T-helper 1 cell treated with Interleukin-12 subunit alpha and Interleukin-12 subunit beta and Interleukin-4 antibody, amounts not matched to agents 30 ng/mL and 1 ng/mL, for 36 hours (primary cell): ENCODE measurements at regions not wholly inside any gene's neighbourhood (a gene's known extent, or its start where the extent isn't known, plus 50 kb on each side); places are given as distances from the start of the nearest gene placed in this dataset.

Experiments
- intact Hi-C: fragments of 100-400 bp; cut with micrococcal nuclease; formaldehyde crosslinking; loops from one replicate; pipeline ENCODE4 v1.15.1; 2024

DNA sequence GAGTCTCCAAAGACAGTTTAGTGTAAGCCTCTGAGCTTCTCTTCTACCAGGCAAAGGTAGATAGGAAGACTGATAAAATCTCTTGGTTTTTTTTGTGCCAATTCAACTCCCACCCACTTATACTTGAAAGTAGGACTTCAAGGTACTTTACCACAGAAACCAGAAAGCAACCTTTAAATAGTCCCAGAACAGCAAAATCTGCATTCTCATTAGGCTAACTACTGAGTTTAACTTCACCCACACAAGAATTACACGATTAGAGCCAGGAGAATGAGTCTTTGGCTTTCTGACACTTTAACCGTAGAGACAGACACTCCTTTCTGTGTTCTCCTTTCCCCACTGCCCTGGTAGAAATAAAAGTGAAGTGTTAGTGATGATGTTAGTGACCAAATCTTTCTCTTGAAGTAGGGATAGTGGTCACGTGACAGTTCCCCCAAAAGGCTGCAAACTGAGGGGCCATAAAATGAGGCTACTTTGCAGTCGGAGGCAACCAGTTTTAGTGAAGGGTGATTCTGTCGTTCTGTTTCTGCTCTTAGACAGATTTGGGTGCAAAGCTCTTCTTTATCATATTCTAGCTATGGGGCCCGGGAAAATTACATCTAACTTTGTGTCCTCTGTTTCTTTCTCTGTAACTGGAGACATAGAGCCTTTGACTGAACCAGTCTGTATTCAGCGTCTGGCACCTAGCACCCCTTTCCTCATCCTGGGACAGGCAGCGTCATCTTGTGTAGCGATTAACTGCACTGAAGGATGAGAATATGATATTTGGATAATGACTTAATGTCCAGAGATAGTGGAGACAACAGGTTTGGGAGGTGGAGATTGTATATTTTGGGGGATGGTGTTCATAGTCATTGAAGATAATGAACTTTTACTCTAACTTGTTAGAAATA, 206.4 kb upstream of the CITED2 start:
- intact Hi-C loops = no loop called here

DNA sequence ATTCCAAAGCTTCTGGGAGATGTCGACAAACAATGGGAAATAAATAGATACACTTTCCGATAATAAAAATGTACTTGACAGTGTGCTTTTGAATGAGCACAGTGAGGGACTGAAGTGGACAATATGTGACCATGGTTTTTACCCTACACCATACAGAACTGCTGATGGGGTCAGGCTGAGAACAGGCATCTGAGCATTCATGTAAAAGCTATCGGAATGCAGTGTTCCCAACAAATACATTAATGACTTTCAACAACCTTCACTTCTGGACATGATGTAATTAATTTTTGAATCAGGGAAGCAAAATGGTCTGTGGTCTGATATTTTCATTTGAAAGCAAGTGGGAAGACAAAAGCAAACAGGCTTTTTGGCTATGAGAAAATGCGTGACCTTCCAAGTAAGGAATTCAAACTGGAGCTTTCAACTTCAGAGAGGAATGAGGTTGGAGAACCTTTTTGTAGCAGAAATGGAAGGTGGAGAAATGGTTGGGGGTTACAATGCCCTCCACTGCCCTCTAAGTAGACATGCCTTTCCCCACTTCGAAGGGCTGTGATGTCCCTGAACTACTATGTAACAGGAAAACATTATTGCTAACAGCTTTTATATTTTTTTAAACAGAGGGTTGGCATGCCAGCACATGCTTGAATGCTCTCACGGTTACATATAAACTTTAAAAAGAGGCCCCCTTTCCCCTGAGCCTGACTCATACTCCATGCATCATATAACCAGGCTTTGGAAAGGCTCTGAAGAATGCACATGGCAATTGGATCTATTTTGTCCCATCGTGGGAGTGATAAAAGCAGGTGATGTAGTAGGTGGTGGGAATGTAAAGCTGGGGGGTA, 203.5 kb upstream of the CITED2 start:
- intact Hi-C loops = no loop called here

DNA sequence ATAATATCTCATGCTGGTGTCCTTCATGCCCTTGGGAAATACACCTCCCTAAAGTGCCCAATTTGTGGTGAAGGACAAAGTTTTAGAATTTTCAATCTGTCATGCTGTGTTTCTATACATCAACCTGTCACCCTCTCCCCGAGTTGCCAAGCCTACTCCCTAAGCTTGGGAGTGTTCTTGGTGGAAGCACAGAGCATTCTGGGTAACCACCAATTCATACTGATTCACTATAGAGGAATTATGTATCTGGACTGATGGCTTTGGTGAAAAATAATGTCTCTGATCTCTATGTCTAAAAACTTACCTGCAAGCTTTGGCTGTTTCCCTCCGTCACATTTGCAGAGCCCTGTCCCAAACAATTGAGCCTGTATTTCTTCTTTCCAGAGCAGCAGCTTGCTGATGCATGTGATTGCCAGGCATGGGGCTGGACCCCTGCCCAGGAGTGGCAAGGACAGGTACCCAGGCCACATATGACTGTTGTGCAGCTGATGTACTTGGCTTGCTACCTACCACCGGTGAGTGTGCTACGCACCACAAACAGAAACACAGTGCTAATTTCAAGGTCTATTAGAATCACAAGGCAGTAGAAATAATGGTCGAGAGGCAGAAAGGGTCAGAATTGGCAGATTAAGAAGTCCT, 202.8 kb upstream of the CITED2 start:
- intact Hi-C loops = no loop called here

DNA sequence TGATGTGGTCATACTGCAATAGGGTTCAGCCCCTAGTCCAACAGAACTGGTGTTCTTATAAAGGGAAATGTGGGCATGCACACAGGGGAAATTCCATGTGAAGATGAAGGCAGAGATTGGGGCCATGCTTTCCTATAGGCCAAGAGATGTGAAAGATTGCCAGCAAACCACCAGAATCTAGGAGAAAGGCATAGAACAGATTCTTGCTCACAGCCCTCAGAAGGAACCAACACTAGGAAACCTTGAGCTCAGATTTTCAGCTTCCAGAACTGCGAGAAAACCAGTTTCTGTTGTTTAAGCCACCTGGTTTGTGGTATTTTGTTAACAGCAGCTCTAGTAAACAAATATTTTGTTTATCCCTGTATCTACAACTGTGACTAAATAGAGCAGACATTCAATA, 197.6 kb upstream of the CITED2 start:
- intact Hi-C loops = no loop called here

DNA sequence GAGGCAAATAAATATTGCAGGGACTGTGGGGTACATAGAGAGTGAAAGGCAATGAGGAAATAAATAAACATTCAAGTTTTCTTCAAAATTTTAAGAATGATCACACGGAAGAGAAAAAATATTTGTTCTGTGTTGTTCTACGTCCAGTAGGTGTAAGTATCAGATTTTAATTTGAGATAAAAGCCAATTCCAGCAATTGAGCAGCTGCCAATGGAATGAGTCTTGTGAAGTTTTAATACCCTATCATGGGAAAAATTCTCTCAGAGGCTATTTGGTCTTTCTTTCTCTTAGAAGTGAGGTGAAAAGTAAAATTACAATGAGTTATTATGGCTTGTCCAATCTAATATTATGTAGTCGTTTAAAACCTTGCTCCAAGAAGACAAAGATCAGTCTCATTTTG, 195.7 kb upstream of the CITED2 start:
- intact Hi-C loops = no loop called here

DNA sequence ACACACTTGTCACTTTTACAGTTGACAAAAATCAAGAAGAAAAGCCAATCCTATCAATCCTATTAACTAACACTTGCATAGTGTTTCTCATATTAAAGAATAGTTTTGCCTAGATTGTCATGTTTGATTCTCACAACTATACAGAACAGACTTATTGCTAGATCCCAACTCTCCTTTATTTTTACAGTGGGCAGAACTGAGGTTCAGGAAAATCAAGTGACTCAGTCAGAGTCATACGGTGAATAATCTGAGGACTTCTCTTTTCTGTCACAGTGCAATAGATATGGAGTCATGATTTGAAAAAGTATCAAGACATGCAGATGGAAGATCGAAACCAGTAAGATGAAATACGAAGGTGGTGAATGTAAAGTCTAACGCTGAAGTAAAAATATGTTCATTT, 195.1 kb upstream of the CITED2 start:
- intact Hi-C loops = no loop called here

DNA sequence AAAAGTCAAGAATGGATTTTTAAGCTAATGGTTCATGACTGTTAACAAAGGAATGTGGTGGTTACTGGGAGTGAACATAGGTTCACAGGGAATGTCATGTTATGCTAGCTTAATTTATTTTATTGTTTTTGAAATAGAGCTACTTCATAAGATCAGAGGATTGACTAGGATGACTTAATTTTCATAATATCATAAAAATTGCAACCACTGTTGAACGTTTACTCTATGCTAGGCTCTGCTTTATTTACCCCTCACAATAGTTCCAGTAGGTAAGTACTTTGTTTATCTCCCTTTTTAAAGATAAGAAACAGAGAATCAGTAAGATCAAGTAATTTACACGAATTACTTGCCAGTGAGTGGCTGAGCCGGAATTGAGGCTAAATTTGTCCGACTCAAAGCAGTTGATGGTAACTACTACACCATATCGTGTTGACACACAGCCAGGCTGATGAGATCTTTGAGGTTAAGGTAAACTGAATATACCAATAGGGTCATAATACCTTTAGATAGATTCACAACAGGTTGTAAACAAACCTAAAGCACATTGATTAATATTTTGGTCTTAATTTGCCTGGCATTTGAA, 194.6 kb upstream of the CITED2 start:
- intact Hi-C loops = no loop called here

DNA sequence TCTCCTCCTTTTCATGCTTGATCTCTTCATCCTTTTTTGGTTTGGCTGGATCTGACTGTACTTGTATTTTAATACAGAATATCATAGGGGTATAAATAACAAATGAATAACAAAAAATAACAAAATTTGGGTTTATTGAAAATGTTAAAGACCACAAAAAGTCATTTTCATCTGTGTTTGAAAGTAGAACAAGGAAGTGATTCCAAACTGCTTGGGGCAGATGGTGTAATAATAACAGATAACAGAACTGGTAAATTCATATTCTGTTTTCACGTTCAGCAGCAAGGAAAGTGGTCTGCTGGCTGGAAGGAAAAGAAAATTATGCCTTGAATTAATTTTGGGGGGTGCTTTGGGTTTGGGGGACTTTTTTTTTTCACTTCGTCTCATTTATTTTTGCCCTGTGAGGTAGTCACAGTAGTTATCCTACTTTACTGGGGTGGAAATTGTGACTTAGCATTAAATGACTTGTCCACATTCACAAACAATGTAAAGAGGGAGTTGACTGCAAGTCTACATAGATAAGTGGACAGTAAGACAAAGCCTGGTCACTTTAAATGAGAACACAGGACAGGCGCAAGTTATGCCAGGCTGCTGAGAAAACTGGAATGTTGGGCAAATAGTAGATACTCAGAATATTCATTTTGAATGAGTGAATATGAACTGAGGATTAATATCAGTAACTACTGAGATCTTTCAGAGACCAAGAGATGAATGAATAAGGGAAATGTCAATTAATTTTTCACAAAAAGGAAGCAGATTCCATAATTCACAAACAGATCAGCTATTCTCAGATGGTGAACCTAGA, 193.9 kb upstream of the CITED2 start:
- intact Hi-C loops = no loop called here

DNA sequence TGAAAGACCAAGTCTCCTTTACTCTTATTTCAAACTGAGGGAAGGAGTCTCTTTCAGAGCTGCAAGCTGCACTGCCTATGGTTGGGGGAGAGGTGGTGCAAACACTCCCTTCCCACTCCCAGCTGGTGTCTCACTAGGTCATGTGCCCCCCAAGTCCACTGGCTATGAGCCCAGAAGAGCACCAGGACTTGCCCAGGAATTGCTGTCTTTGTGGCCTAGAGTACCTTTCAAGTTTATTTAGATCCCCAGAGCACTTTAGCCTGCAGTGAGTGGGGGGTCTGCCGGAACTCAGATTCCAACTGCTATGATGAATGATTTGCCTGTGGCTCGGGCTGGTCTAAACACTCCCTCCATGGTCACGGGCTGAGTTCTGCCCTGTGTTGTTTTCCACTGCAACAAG, 192.6 kb upstream of the CITED2 start:
- intact Hi-C loops = no loop called here

DNA sequence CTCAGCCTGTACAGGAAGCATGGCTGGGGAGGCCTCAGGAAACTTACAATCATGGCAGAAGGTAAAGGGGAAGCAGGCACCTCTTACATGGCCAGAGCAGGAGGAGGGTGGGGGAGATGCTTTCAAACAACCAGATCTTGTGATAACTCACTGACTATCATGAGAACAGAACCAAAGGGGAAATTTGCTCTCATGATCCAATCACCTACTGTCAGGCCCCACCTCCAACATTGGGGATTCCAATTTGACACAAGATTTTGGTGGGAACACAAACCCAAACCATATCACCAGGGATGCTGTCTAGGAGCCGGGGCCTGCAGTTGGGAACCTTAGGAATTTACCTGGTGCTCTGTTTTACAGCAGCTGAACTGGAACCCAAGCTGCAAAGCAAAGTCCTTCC, 191.1 kb upstream of the CITED2 start:
- intact Hi-C loops = no loop called here

DNA sequence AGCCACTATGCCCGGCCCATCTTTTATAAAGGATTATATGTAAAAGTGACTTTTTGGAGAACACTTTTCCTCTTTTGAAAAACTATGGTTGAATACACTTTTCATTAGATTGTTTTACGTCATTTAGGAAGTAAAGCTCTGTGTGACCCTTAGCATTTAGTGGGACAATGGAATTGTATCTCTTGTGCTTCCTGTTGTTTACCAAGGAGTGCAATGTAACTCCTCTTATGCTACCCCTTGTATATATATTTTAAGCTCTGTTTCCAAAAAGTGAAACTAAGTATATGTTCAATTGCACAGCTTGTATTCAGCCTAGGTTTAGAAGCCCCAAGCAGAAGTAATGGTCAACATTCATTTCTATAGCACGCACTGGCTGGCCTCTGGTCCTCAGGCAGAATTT, 183.1 kb upstream of the CITED2 start:
- intact Hi-C loops = no loop called here

DNA sequence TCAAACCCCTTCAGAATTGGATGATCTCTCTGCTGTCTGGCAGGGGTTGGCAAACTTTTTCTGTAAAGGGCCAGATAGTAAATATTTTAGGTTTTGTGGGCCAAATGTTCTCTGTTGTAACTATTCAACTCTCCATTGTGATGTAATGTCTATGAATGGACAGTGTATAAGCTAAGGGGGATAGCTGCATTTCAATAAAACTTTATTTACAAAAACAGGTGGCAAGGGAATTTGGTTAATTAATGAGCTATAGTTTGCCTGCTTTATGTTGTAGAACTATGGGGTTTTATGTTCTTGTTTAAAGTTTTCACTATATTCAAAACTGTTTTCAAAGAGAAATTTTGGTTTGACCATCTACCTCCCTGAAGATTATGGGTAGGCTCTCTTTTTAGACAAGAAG, 182.1 kb upstream of the CITED2 start:
- intact Hi-C loops = no loop called here

DNA sequence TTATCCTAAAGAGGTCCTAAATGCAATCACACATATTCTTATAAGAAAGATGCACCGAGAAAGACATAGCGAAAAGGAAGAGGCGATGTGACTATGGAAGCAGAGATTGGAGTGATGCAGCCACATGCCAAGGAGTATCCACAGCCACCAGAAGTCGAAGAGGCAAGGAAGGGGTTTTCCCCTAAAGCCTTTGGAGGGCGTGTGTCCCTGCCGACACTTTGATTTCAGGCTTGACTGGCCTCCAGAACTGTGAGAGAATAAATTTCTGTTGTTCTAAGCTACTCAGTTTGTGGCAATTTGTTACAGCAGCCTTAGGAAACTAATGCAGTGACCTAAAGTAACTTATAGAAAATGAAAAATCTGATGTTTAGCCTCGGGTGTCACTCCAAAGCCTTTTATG, 179.5 kb upstream of the CITED2 start:
- intact Hi-C loops = no loop called here

DNA sequence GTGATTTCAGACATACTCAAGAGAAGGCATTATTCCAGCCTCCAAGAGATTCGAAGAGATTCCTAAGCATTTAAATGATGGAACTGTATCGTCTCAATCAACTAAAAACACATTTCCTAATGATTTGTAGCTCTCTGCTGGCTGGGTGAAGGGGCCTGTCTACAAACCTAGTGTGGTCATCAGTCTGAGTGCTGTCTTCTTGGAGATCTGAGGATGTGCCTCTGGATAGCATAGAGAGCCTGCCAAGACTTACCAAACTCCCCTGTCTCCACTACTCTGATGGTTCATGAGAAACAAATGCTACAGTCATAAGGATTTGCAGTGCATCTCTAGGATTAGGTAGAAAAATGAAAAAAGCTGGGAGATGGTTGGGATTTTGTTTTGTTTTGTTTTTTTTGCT, 176.9 kb upstream of the CITED2 start:
- intact Hi-C loops = no loop called here

DNA sequence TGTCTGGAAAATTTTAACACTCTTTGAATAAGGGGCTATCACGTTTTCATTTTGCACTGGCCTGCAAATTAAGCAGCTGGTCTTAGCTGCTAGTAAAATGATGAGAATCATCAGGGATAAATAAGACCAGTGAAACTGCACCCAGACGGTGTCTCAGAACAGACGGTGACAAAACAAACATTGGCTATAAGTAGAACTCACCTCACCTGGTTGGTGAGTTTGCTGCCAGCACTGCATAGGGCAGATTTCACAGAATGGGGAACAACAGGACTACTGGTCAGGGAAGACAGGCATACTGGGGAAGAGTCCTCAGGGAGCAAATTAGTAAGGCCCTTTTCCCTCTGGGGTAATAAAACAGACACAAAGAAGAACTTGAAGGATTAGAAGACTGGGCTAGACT, 175.9 kb upstream of the CITED2 start:
- intact Hi-C loops = no loop called here

DNA sequence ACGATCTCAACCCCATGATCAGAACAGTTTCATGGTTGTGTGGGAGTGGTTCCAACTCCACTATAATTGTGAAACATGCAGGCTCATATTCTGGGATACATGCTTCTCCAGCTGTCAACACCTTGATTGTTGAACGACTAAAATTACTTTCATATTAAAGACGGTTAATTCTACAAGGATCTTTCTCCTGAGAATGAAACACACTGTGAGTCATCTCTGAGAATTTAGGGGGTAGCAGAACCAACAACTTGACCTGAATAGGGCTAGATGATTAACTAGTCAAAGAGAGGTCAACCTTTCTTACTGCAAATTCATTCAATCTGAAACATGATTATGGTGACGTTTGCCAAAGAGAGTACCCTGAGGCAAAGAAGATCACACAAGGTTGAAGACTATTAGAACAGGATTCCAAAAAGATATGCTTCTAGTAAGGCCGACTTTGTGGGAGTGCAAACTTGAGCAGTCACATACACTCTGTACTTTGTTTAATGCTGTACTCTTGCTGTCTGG, 175.2 kb upstream of the CITED2 start:
- intact Hi-C loops = no loop called here

DNA sequence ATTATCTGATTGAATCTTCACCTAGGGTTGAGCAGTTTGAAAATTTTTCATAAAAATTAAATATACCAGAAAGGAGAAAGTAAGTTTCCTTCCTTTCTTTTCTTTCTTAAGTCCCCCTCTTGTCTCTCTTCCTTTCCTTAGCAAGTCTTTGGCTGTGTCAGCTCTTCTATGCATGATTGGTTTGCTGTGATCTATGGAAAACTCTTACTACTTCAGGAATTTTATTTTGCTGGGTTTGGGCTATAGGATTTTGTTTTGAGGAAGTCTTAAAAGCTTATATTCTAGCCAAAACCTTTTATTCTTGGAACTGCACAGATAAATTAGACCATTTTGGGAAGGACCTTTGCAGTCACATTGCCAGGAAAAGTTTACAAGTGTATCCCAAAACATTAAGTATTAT, 173.4 kb upstream of the CITED2 start:
- intact Hi-C loops = no loop called here

DNA sequence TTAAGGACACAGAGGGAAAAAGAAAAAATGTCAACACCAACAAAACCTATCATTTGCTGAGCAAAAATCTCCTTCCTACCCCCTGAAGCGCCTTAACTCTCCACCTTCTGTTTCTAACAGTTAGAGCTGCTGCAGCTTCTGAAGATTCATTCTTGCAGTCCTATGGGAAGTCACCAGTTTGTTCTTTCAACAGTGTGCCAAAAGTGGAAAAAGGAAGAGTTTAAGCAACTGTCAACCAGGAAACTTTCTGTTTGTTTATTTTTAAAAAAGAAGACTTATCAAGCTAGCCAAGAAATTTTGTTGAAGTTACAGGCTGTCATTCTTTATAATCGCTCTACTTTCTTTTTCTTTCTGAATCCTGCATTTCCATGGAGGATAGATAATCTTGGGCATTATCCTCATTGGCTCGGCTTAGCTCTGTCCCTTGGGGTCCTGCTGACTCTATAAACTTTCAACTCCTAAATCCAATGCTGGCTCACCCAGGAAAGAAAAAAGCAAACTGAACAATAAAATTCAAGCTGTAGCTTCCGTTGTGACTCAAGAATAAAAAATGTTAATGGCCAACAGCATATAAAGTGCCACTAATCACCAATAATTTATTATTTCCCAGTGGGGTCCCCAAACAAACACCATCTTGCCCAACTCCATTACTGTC, 172.8 kb upstream of the CITED2 start:
- intact Hi-C loops = no loop called here

DNA sequence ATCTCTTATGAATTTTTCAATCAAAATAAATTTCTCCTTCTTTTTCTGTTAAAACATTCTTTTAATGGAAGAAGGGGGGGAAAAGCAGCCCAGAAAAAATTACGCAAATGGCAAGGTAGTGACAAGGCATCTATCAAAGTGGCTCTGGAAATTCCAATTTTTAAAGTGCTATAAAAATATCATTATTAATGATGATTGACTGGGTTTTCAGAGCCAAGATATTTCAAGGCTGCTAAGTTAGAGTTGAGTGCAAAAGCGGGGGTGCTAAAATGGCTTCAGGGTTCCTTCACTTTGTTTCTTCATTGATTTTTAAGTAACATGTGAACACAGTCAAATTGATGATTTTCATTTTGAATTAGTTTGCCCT, 171.6 kb upstream of the CITED2 start:
- intact Hi-C loops = no loop called here
